NCI-H146 treated with DMSO at 0.1 percent for 48 hours (cell line): ENCODE measurements at regions not wholly inside any gene's neighbourhood (a gene's known extent, or its start where the extent isn't known, plus 50 kb on each side); places are given as distances from the start of the nearest gene placed in this dataset.
A peak's percentile ranks its signal among the peaks of the same experiment; 100 is the strongest.

Experiments used
- DNase-seq: peaks from one replicate; lab custom pipeline; 2025; ENCODE audit not compliant: unreplicated experiment; lab: John Stamatoyannopoulos, UW

GRCh38 chr12:88310069-88310468, 168.0 kb downstream of the TMTC3 start:
- no peak for DNase-seq

- no peak for DNase-seq
These were observed 168.6 kb downstream of the TMTC3 start for GRCh38 chr12:88310666-88311065.

GRCh38 chr12:88313554-88313953, 171.4 kb downstream of the TMTC3 start:
- DNase-seq = no peak

GRCh38 chr12:88314706-88315105, 172.6 kb downstream of the TMTC3 start:
- DNase-seq = no peak

GRCh38 chr12:88318726-88319125, 176.6 kb downstream of the TMTC3 start:
- no peak for DNase-seq

- no peak for DNase-seq
These were observed 183.1 kb downstream of the TMTC3 start for GRCh38 chr12:88325076-88325815.

- DNase-seq = no peak
These were observed 183.7 kb downstream of the TMTC3 start for GRCh38 chr12:88325816-88326189.

GRCh38 chr12:88327276-88327675, 185.2 kb downstream of the TMTC3 start:
- DNase-seq = no peak

- DNase-seq = no peak
These were observed 186.0 kb downstream of the TMTC3 start for GRCh38 chr12:88328090-88328489.

- DNase-seq = no peak
These were observed 187.7 kb downstream of the TMTC3 start for GRCh38 chr12:88329833-88330232.

- peak; percentile 58 for DNase-seq
These were observed 192.2 kb downstream of the TMTC3 start for GRCh38 chr12:88334271-88334670.

GRCh38 chr12:88336076-88336739, 194.1 kb downstream of the TMTC3 start:
- no peak for DNase-seq

- DNase-seq = no peak
These were observed 196.4 kb downstream of the TMTC3 start for GRCh38 chr12:88338486-88338885.

- DNase-seq = no peak
These were observed 197.3 kb downstream of the TMTC3 start for GRCh38 chr12:88339254-88339949.

- DNase-seq = no peak
These were observed 197.9 kb downstream of the TMTC3 start for GRCh38 chr12:88339966-88340365.

GRCh38 chr12:88342251-88342806, 200.2 kb downstream of the TMTC3 start:
- DNase-seq = no peak

GRCh38 chr12:88351146-88351545, 209.0 kb downstream of the TMTC3 start:
- no peak for DNase-seq

GRCh38 chr12:88354691-88355090, 212.6 kb downstream of the TMTC3 start:
- no peak for DNase-seq

- no peak for DNase-seq
These were observed 218.2 kb downstream of the TMTC3 start for GRCh38 chr12:88360343-88360742.

GRCh38 chr12:88361493-88361892, 218.8 kb downstream of the KITLG start:
- DNase-seq = no peak

GRCh38 chr12:88362439-88362838, 217.8 kb downstream of the KITLG start:
- DNase-seq = no peak

GRCh38 chr12:88365403-88365802, 214.9 kb downstream of the KITLG start:
- no peak for DNase-seq
